Mammary epithelial cell (primary cell): ENCODE measurements at regions not wholly inside any gene's neighbourhood (a gene's known extent, or its start where the extent isn't known, plus 50 kb on each side); places are given as distances from the start of the nearest gene placed in this dataset.

Source experiments
- EZH2 ChIP-seq: IDR thresholded peaks from 2 replicates; pipeline ENCODE4 v1.6.1; 2012; ENCODE audit warnings: low read length, inconsistent platforms, borderline replicate concordance
- TF ChIP-seq, protein P1 (sequence below), 2 donors: IDR thresholded peaks in 1 of 2; conservative IDR thresholded peaks in 1 of 2; 2 replicates each; pipeline ENCODE4 v1.5.1; 2011 to 2012; ENCODE audit warnings: inconsistent platforms in 2 of 2, low read length in 2 of 2, mild to moderate bottlenecking in 2 of 2, control low read depth in 1 of 2, low read depth in 1 of 2; ENCODE audit not compliant: insufficient read depth in 1 of 2; ENCODE audit errors: extremely low read depth in 1 of 2

GRCh38 chr2:144333143-144333555 is 186.8 kb downstream of the ZEB2 start:
- TF ChIP-seq, protein P1, sequence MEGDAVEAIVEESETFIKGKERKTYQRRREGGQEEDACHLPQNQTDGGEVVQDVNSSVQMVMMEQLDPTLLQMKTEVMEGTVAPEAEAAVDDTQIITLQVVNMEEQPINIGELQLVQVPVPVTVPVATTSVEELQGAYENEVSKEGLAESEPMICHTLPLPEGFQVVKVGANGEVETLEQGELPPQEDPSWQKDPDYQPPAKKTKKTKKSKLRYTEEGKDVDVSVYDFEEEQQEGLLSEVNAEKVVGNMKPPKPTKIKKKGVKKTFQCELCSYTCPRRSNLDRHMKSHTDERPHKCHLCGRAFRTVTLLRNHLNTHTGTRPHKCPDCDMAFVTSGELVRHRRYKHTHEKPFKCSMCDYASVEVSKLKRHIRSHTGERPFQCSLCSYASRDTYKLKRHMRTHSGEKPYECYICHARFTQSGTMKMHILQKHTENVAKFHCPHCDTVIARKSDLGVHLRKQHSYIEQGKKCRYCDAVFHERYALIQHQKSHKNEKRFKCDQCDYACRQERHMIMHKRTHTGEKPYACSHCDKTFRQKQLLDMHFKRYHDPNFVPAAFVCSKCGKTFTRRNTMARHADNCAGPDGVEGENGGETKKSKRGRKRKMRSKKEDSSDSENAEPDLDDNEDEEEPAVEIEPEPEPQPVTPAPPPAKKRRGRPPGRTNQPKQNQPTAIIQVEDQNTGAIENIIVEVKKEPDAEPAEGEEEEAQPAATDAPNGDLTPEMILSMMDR (conservative IDR thresholded peaks at IDR 0.05 in 1 of 2, IDR thresholded peaks at IDR 0.05 in 1 of 2; ENCODE audit: extremely low read depth in 1 of 2, insufficient read depth in 1 of 2, low read depth in 1 of 2, low read length in 2 of 2) = no peak
- TF ChIP-seq EZH2 = no peak
